SK-N-SH (cell line): ENCODE measurements at regions not wholly inside any gene's neighbourhood (a gene's known extent, or its start where the extent isn't known, plus 50 kb on each side); places are given as distances from the start of the nearest gene placed in this dataset.

ENCODE experiments used
- CTCF ChIA-PET: fragments of 300-600, 350-600 bp; formaldehyde crosslinking; extraction: SDS; loops from one replicate; lab custom pipeline; 2021; lab: Yijun Ruan, JAX
- POLR2A ChIA-PET: fragments of 350-600 bp; sonication (Branson Sonifier 250); formaldehyde crosslinking; extraction: SDS; loops from one replicate; lab custom pipeline; 2020; ENCODE audit warnings: antibody characterized with exemption, inconsistent platforms; lab: Yijun Ruan, JAX
- DNase-seq: peaks from one replicate; pipeline ENCODE4 v3.0.0; 2012
- H2AFZ ChIP-seq: fragments of 200-600 bp; sonication (generic); 2 replicates; pipeline ENCODE4 v1.8.1; 2016; ENCODE audit warnings: antibody characterized with exemption, mild to moderate bottlenecking, low read depth
- H3F3A ChIP-seq: fragments of 200-600 bp; sonication (generic); replicated peaks from 2 replicates; pipeline ENCODE3; 2016; ENCODE audit warnings: antibody characterized with exemption, mild to moderate bottlenecking; ENCODE audit not compliant: insufficient read depth
- H3K27ac ChIP-seq, 2 experiments: fragments of 200-500 bp in 1 of 2; fragments of 200-600 bp in 1 of 2; sonication (Bioruptor generic) in 1 of 2; sonication (generic), shearing (Covaris generic) in 1 of 2; 2 replicates each; pipeline versions ENCODE4 v1.5.1 to v1.6.1; 2014 to 2016; ENCODE audit warnings: low read depth in 2 of 2, inconsistent platforms in 1 of 2, low read length in 1 of 2, mild to moderate bottlenecking in 1 of 2, mixed read lengths in 1 of 2
- H3K27me3 ChIP-seq: fragments of 200-600 bp; sonication (generic), shearing (Covaris generic); 2 replicates; pipeline ENCODE4 v1.6.1; 2016; ENCODE audit warnings: mixed run types; ENCODE audit not compliant: insufficient read depth
- H3K36me3 ChIP-seq, 2 experiments: fragments of 200-500 bp in 1 of 2; fragments of 200-600 bp in 1 of 2; sonication (Bioruptor generic) in 1 of 2; sonication (generic) in 1 of 2; replicated peaks in 1 of 2; 2 replicates each; pipeline versions ENCODE3 to v1.5.1; 2014 to 2016; ENCODE audit warnings: low read length in 1 of 2, mild to moderate bottlenecking in 1 of 2; ENCODE audit not compliant: insufficient read depth in 2 of 2, control insufficient read depth in 1 of 2
- H3K4me1 ChIP-seq, 2 experiments: fragments of 200-500 bp in 1 of 2; fragments of 200-600 bp in 1 of 2; sonication (Bioruptor generic) in 1 of 2; sonication (generic), shearing (Covaris generic) in 1 of 2; 2 replicates each; pipeline versions ENCODE4 v1.5.1 to v1.6.1; 2014 to 2016; ENCODE audit warnings: low read depth in 1 of 2, low read length in 1 of 2, mixed run types in 1 of 2; ENCODE audit not compliant: insufficient read depth in 2 of 2, control insufficient read depth in 1 of 2
- H3K4me2 ChIP-seq: fragments of 200-600 bp; sonication (generic), shearing (Covaris generic); 2 replicates; pipeline ENCODE4 v1.6.1; 2017; ENCODE audit warnings: mixed run types
- H3K4me3 ChIP-seq, 2 experiments: fragments of 200-500 bp in 1 of 2; fragments of 200-600 bp in 1 of 2; sonication (Bioruptor generic) in 1 of 2; sonication (generic), shearing (Covaris generic) in 1 of 2; 2 replicates each; pipeline versions ENCODE4 v1.5.1 to v1.8.1; 2014 to 2016; ENCODE audit warnings: low read depth in 2 of 2, inconsistent platforms in 1 of 2, low read length in 1 of 2, mild to moderate bottlenecking in 1 of 2, mixed read lengths in 1 of 2, moderate library complexity in 1 of 2
- H3K79me2 ChIP-seq: fragments of 200-600 bp; sonication (generic); 2 replicates; pipeline ENCODE4 v1.8.1; 2017; ENCODE audit warnings: mild to moderate bottlenecking; ENCODE audit not compliant: insufficient read depth
- H3K9ac ChIP-seq: fragments of 200-600 bp; sonication (generic); 2 replicates; pipeline ENCODE4 v1.6.1; 2017; ENCODE audit warnings: mixed run types
- H3K9me2 ChIP-seq: fragments of 200-600 bp; sonication (generic); 2 replicates; pipeline ENCODE4 v1.6.1; 2017; ENCODE audit warnings: mixed run types
- H3K9me3 ChIP-seq: fragments of 200-600 bp; sonication (generic); 2 replicates; pipeline ENCODE4 v1.6.1; 2017; ENCODE audit warnings: mixed run types, mild to moderate bottlenecking, moderate library complexity
- H4K20me1 ChIP-seq: fragments of 200-600 bp; sonication (generic); 2 replicates; pipeline ENCODE4 v1.6.1; 2017; ENCODE audit warnings: mild to moderate bottlenecking, mixed run types; ENCODE audit not compliant: insufficient read depth
- ELF1 ChIP-seq: IDR thresholded peaks from 2 replicates; pipeline ENCODE4 v1.4.0; 2012
- EP300 ChIP-seq, 2 experiments: IDR thresholded peaks; 2 replicates each; pipeline versions ENCODE4 v1.4.0 to v1.6.1; 2012; ENCODE audit warnings: borderline replicate concordance in 1 of 2, low read depth in 1 of 2, low read length in 1 of 2
- FOXJ3 ChIP-seq: sonication (generic); formaldehyde crosslinking; IDR thresholded peaks from 2 replicates; pipeline ENCODE4 v1.5.1; 2020; ENCODE audit warnings: mild to moderate bottlenecking, missing genetic modification reagents
- FOXM1 ChIP-seq: IDR thresholded peaks from 2 replicates; pipeline ENCODE4 v1.4.0; 2012; ENCODE audit warnings: low read depth, mild to moderate bottlenecking
- GATA2 ChIP-seq: sonication (generic); formaldehyde crosslinking; IDR thresholded peaks from 2 replicates; pipeline ENCODE4 v1.5.0; 2020; ENCODE audit warnings: mild to moderate bottlenecking, missing genetic modification reagents
- JUND ChIP-seq: IDR thresholded peaks from 2 replicates; pipeline ENCODE4 v1.4.0; 2012
- MEF2A ChIP-seq: IDR thresholded peaks from 2 replicates; pipeline ENCODE4 v1.4.0; 2012; ENCODE audit warnings: low read depth, borderline replicate concordance
- MXI1 ChIP-seq: IDR thresholded peaks from 2 replicates; pipeline ENCODE4 v1.6.1; 2012; ENCODE audit warnings: mild to moderate bottlenecking, low read depth, low read length, improper control_type of control experiment
- NFIC ChIP-seq: IDR thresholded peaks from 2 replicates; pipeline ENCODE4 v1.4.0; 2012; ENCODE audit warnings: borderline replicate concordance
- NRF1 ChIP-seq: IDR thresholded peaks from 2 replicates; pipeline ENCODE4 v1.6.1; 2012; ENCODE audit warnings: low read depth, mild to moderate bottlenecking, low read length
- RCOR1 ChIP-seq: fragments of 150-350 bp; IDR thresholded peaks from 2 replicates; pipeline ENCODE4 v1.6.1; 2017; ENCODE audit warnings: antibody characterized with exemption, low read length
- RFX5 ChIP-seq: IDR thresholded peaks from 2 replicates; pipeline ENCODE4 v1.6.1; 2012; ENCODE audit warnings: mild to moderate bottlenecking, improper control_type of control experiment, low read length
- SIN3A ChIP-seq: IDR thresholded peaks from 2 replicates; pipeline ENCODE4 v1.6.1; 2012; ENCODE audit warnings: low read depth, mild to moderate bottlenecking, low read length, moderate library complexity, borderline replicate concordance
- TCF12 ChIP-seq: IDR thresholded peaks from 2 replicates; pipeline ENCODE4 v1.4.0; 2012
- TEAD4 ChIP-seq: IDR thresholded peaks from 2 replicates; pipeline ENCODE4 v1.4.0; 2012; ENCODE audit warnings: mild to moderate bottlenecking, borderline replicate concordance; ENCODE audit not compliant: insufficient read depth
- YY1 ChIP-seq: IDR thresholded peaks from 2 replicates; pipeline ENCODE4 v1.4.0; 2012; ENCODE audit warnings: low read depth, mild to moderate bottlenecking
- WGBS: methylation state at CpG from one replicate; pipeline ENCODE4 v1.1.6; 2017; ENCODE audit warnings: low lambda C conversion rate; 5-methylcytosine and 5-hydroxymethylcytosine counted together
- TF ChIP-seq, protein P1 (sequence below): fragments of 150-350 bp; IDR thresholded peaks from 2 replicates; pipeline ENCODE4 v1.6.1; 2017; ENCODE audit warnings: antibody characterized with exemption, low read length, low read depth, borderline replicate concordance
- TF ChIP-seq, protein P2 (sequence below): fragments of 150-350 bp; IDR thresholded peaks from 2 replicates; pipeline ENCODE4 v1.6.1; 2016; ENCODE audit warnings: mild to moderate bottlenecking, low read depth, low read length
- TF ChIP-seq, protein P3 (sequence below): IDR thresholded peaks from 2 replicates; pipeline ENCODE4 v1.6.1; 2012; ENCODE audit warnings: mild to moderate bottlenecking, low read depth, low read length, moderate library complexity

DNA sequence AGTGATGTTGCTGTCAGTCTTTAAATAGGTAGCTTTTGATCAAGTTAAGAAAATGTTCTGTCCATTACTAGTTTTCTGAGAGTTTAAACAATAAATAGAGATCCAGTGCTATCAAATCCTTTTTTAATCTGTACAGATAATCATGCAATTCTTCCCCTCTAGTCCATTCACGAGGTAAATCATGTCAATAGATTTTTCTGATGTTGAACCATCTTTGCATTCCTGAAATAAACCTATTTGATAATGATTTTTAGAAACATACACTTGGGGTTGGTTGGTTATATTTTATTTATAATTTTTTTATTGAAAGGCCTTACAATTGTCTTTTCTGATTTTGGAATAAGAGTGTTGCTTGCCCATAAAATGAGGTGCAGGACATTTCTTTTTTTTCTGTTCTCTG, 95.0 kb downstream of the FAM53A start:
- no peak for TF ChIP-seq NFIC
- no peak for TF ChIP-seq MEF2A
- TF ChIP-seq, protein P1, sequence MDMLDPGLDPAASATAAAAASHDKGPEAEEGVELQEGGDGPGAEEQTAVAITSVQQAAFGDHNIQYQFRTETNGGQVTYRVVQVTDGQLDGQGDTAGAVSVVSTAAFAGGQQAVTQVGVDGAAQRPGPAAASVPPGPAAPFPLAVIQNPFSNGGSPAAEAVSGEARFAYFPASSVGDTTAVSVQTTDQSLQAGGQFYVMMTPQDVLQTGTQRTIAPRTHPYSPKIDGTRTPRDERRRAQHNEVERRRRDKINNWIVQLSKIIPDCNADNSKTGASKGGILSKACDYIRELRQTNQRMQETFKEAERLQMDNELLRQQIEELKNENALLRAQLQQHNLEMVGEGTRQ, result no peak
- TF ChIP-seq FOXM1, result no peak
- no peak for TF ChIP-seq RFX5
- no peak for TF ChIP-seq FOXJ3
- TF ChIP-seq YY1, result no peak
- no peak for TF ChIP-seq EP300 (IDR thresholded peaks at IDR 0.05; ENCODE audit: borderline replicate concordance in 1 of 2, low read depth in 1 of 2, low read length in 1 of 2)
- TF ChIP-seq SIN3A, result no peak
- TF ChIP-seq MXI1, result no peak
- TF ChIP-seq, protein P2, sequence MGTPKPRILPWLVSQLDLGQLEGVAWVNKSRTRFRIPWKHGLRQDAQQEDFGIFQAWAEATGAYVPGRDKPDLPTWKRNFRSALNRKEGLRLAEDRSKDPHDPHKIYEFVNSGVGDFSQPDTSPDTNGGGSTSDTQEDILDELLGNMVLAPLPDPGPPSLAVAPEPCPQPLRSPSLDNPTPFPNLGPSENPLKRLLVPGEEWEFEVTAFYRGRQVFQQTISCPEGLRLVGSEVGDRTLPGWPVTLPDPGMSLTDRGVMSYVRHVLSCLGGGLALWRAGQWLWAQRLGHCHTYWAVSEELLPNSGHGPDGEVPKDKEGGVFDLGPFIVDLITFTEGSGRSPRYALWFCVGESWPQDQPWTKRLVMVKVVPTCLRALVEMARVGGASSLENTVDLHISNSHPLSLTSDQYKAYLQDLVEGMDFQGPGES, result no peak
- TF ChIP-seq RCOR1, result no peak
- TF ChIP-seq TEAD4, result no peak
- TF ChIP-seq JUND, result no peak
- TF ChIP-seq ELF1, result no peak
- no peak for TF ChIP-seq TCF12
- no peak for TF ChIP-seq GATA2 (CRISPR knock-in tag)
- no peak for TF ChIP-seq NRF1
- TF ChIP-seq, protein P3, sequence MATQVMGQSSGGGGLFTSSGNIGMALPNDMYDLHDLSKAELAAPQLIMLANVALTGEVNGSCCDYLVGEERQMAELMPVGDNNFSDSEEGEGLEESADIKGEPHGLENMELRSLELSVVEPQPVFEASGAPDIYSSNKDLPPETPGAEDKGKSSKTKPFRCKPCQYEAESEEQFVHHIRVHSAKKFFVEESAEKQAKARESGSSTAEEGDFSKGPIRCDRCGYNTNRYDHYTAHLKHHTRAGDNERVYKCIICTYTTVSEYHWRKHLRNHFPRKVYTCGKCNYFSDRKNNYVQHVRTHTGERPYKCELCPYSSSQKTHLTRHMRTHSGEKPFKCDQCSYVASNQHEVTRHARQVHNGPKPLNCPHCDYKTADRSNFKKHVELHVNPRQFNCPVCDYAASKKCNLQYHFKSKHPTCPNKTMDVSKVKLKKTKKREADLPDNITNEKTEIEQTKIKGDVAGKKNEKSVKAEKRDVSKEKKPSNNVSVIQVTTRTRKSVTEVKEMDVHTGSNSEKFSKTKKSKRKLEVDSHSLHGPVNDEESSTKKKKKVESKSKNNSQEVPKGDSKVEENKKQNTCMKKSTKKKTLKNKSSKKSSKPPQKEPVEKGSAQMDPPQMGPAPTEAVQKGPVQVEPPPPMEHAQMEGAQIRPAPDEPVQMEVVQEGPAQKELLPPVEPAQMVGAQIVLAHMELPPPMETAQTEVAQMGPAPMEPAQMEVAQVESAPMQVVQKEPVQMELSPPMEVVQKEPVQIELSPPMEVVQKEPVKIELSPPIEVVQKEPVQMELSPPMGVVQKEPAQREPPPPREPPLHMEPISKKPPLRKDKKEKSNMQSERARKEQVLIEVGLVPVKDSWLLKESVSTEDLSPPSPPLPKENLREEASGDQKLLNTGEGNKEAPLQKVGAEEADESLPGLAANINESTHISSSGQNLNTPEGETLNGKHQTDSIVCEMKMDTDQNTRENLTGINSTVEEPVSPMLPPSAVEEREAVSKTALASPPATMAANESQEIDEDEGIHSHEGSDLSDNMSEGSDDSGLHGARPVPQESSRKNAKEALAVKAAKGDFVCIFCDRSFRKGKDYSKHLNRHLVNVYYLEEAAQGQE, result no peak
- H3K36me3 ChIP-seq, result no peaks in the 10 kb centered on the region
- no peak for DNase-seq
- H3K9ac ChIP-seq, result no peak overlapping the region
- WGBS, result 0% methylated on average over 1 of the region's 1 CpG
- no peak overlapping the region for H3K4me3 ChIP-seq
- POLR2A ChIA-PET, result no interaction called here
- peaks cover 15% of the 10 kb centered on the region for H3K9me3 ChIP-seq
- no peak overlapping the region for H2AFZ ChIP-seq
- H4K20me1 ChIP-seq, result 0 out of 2 replicates have a peak, but pooled peaks cover under 1% of the 10 kb centered on the region
- H3K27me3 ChIP-seq, result peaks cover 26% of the 10 kb centered on the region
- H3F3A ChIP-seq, result no peaks in the 10 kb centered on the region
- H3K4me2 ChIP-seq, result no peak overlapping the region
- CTCF ChIA-PET, result interaction anchor here (1.2 kb wide), 1 partner anchor 40 kb away, joined by 4 read pairs; no protein-coding TSS in a partner anchor
- H3K4me1 ChIP-seq, result peaks cover 0 to 5% of the 10 kb centered on the region in 2 experiments; a peak in 1 of 4 replicates
- H3K27ac ChIP-seq, result no peak overlapping the region
- no peaks in the 10 kb centered on the region for H3K9me2 ChIP-seq
- H3K79me2 ChIP-seq, result no peaks in the 10 kb centered on the region
